ENCODE measurements at regions not wholly inside any gene's neighbourhood (a gene's known extent, or its start where the extent isn't known, plus 50 kb on each side); places are given as distances from the start of the nearest gene placed in this dataset.

- Histone ChIP-seq H3K27ac (no peak overlapping the region), H3K4me1 (replicated peaks in 1 of 2) (peaks cover 5 to 6% of the 10 kb centered on the region in 2 donors), H3K4me3 (no peak overlapping the region)
- no peak for ATAC-seq (replicated peaks in 6 of 8)
- 40 to 80% (median 59%) methylated on average over 1 to 10 of the region's 14 CpGs; no CpG with 5 or more reads in 1 of the 10 experiments for WGBS, 10 experiments
- in situ Hi-C loops (cut with MboI; ENCODE audit: low pct_unique_long_range_greater_than_20kb in 2 of 9, low sequenced_read_pairs in 9 of 9, unreplicated experiment in 9 of 9): no loop called here
Measured at GRCh38 chr19:29326849-29327840, 114.2 kb upstream of the UQCRFS1 start.

- H3K4me3 ChIP-seq: no peak overlapping the region
- ATAC-seq (replicated peaks in 6 of 8): no peak
- peaks cover 5 to 6% of the 10 kb centered on the region in 2 donors for H3K4me1 ChIP-seq (replicated peaks in 1 of 2)
- WGBS, 10 experiments: 0 to 62% (median 29%) methylated on average over 1 to 2 of the region's 2 CpGs; no CpG with 5 or more reads in 3 of the 10 experiments
- H3K27ac ChIP-seq: no peak overlapping the region
- in situ Hi-C loops (cut with MboI; ENCODE audit: low pct_unique_long_range_greater_than_20kb in 2 of 9, low sequenced_read_pairs in 9 of 9, unreplicated experiment in 9 of 9): no loop called here
Measured at GRCh38 chr19:29328586-29328985, 115.6 kb upstream of the UQCRFS1 start.

GRCh38 chr19:29329460-29330134 lies 116.6 kb upstream of the UQCRFS1 start:
- in situ Hi-C loops (cut with MboI; ENCODE audit: low pct_unique_long_range_greater_than_20kb in 2 of 9, low sequenced_read_pairs in 9 of 9, unreplicated experiment in 9 of 9): no loop called here
- peak in 4 of 8 experiments; percentile 26 to 56 (median 46) for ATAC-seq (replicated peaks in 6 of 8)
- WGBS, 10 experiments: 40 to 78% (median 50%) methylated on average over 1 to 3 of the region's 5 CpGs; no CpG with 5 or more reads in 5 of the 10 experiments
- H3K27ac ChIP-seq: no peak overlapping the region
- peaks cover 5 to 6% of the 10 kb centered on the region in 2 donors for H3K4me1 ChIP-seq (replicated peaks in 1 of 2)
- no peak overlapping the region for H3K4me3 ChIP-seq

GRCh38 chr19:29336425-29336824 lies 123.5 kb upstream of the UQCRFS1 start:
- WGBS, 10 experiments: 2 to 76% (median 61%) methylated on average over 3 to 5 of the region's 5 CpGs; no CpG with 5 or more reads in 1 of the 10 experiments

GRCh38 chr19:29337029-29337428 lies 124.1 kb upstream of the UQCRFS1 start:
- no peak overlapping the region for H3K4me3 ChIP-seq
- ATAC-seq (replicated peaks in 6 of 8): no peak
- H3K4me1 ChIP-seq (replicated peaks in 1 of 2): peaks cover 0 to 9% of the 10 kb centered on the region in 2 donors
- no peak overlapping the region for H3K27ac ChIP-seq
- WGBS, 10 experiments: 7 to 82% (median 34%) methylated on average over 2 to 4 of the region's 6 CpGs; no CpG with 5 or more reads in 4 of the 10 experiments
- in situ Hi-C loops (cut with MboI; ENCODE audit: low pct_unique_long_range_greater_than_20kb in 2 of 9, low sequenced_read_pairs in 9 of 9, unreplicated experiment in 9 of 9): no loop called here

More at GRCh38 chr19:29336425-29336824, 123.5 kb upstream of the UQCRFS1 start:
- in situ Hi-C loops (cut with MboI; ENCODE audit: low pct_unique_long_range_greater_than_20kb in 2 of 9, low sequenced_read_pairs in 9 of 9, unreplicated experiment in 9 of 9): no loop called here
- H3K4me3 ChIP-seq: no peak overlapping the region
- peaks cover 2 to 11% of the 10 kb centered on the region in 2 donors for H3K4me1 ChIP-seq (replicated peaks in 1 of 2)
- H3K27ac ChIP-seq: no peak overlapping the region
- ATAC-seq (replicated peaks in 6 of 8): no peak

GRCh38 chr19:29338480-29338879 lies 125.5 kb upstream of the UQCRFS1 start:
- ATAC-seq (replicated peaks in 6 of 8): peak in 3 of 8 experiments; percentile 21 to 80 (median 35)
- in situ Hi-C loops (cut with MboI; ENCODE audit: low pct_unique_long_range_greater_than_20kb in 2 of 9, low sequenced_read_pairs in 9 of 9, unreplicated experiment in 9 of 9): no loop called here
- H3K4me3 ChIP-seq: no peak overlapping the region
- H3K27ac ChIP-seq: no peak overlapping the region
- WGBS, 10 experiments: 33 to 71% (median 60%) methylated on average over 1 of the region's 1 CpG; no CpG with 5 or more reads in 5 of the 10 experiments
- peaks cover 0 to 9% of the 10 kb centered on the region in 2 donors for H3K4me1 ChIP-seq (replicated peaks in 1 of 2)

- H3K27ac ChIP-seq: no peak overlapping the region
- in situ Hi-C loops (cut with MboI; ENCODE audit: low pct_unique_long_range_greater_than_20kb in 2 of 9, low sequenced_read_pairs in 9 of 9, unreplicated experiment in 9 of 9): no loop called here
- H3K4me3 ChIP-seq: no peak overlapping the region
- no peak for ATAC-seq (replicated peaks in 6 of 8)
- H3K4me1 ChIP-seq (replicated peaks in 1 of 2): peaks cover 0 to 7% of the 10 kb centered on the region in 2 donors
- WGBS, 10 experiments: 0 to 100% (median 81%) methylated on average over 1 of the region's 1 CpG
Measured at GRCh38 chr19:29342721-29343120, 129.8 kb upstream of the UQCRFS1 start.

GRCh38 chr19:29364224-29364726 lies 151.3 kb upstream of the UQCRFS1 start:
- Histone ChIP-seq H3K4me1 (replicated peaks in 1 of 2) (peaks cover 3 to 5% of the 10 kb centered on the region in 2 donors), H3K27ac (no peak overlapping the region), H3K4me3 (no peak overlapping the region)
- in situ Hi-C loops (cut with MboI; ENCODE audit: low pct_unique_long_range_greater_than_20kb in 2 of 9, low sequenced_read_pairs in 9 of 9, unreplicated experiment in 9 of 9): no loop called here
- WGBS, 10 experiments: 6 to 70% (median 53%) methylated on average over 4 to 9 of the region's 10 CpGs
- no peak for ATAC-seq (replicated peaks in 6 of 8)

GRCh38 chr19:29364999-29365398 lies 152.0 kb upstream of the UQCRFS1 start:
- no peak overlapping the region for H3K27ac ChIP-seq
- no peak overlapping the region for H3K4me3 ChIP-seq
- H3K4me1 ChIP-seq (replicated peaks in 1 of 2): peaks cover 3 to 5% of the 10 kb centered on the region in 2 donors
- ATAC-seq (replicated peaks in 6 of 8): no peak
- in situ Hi-C loops (cut with MboI; ENCODE audit: low pct_unique_long_range_greater_than_20kb in 2 of 9, low sequenced_read_pairs in 9 of 9, unreplicated experiment in 9 of 9): no loop called here
- WGBS, 10 experiments: 47 to 100% (median 98%) methylated on average over 1 of the region's 1 CpG

GRCh38 chr19:29365836-29366417 lies 153.0 kb upstream of the UQCRFS1 start:
- ATAC-seq (replicated peaks in 6 of 8): no peak
- Histone ChIP-seq H3K27ac (no peak overlapping the region), H3K4me1 (replicated peaks in 1 of 2) (peaks cover 3 to 5% of the 10 kb centered on the region in 2 donors), H3K4me3 (no peak overlapping the region)
- in situ Hi-C loops (cut with MboI; ENCODE audit: low pct_unique_long_range_greater_than_20kb in 2 of 9, low sequenced_read_pairs in 9 of 9, unreplicated experiment in 9 of 9): no loop called here

GRCh38 chr19:29366757-29367156 lies 153.8 kb upstream of the UQCRFS1 start:
- ATAC-seq (replicated peaks in 6 of 8): no peak
- Histone ChIP-seq H3K4me3 (no peak overlapping the region), H3K4me1 (replicated peaks in 1 of 2) (peaks cover 3 to 5% of the 10 kb centered on the region in 2 donors), H3K27ac (no peak overlapping the region)
- in situ Hi-C loops (cut with MboI; ENCODE audit: low pct_unique_long_range_greater_than_20kb in 2 of 9, low sequenced_read_pairs in 9 of 9, unreplicated experiment in 9 of 9): no loop called here
- WGBS, 10 experiments: 6 to 100% (median 76%) methylated on average over 2 to 10 of the region's 10 CpGs; no CpG with 5 or more reads in 4 of the 10 experiments

GRCh38 chr19:29367791-29368222 lies 154.9 kb upstream of the UQCRFS1 start:
- Histone ChIP-seq H3K4me1 (replicated peaks in 1 of 2) (peaks cover 3 to 5% of the 10 kb centered on the region in 2 donors), H3K27ac (no peak overlapping the region), H3K4me3 (no peak overlapping the region)
- 0 to 86% (median 17%) methylated on average over 1 to 6 of the region's 7 CpGs for WGBS, 10 experiments
- ATAC-seq (replicated peaks in 6 of 8): no peak
- in situ Hi-C loops (cut with MboI; ENCODE audit: low pct_unique_long_range_greater_than_20kb in 2 of 9, low sequenced_read_pairs in 9 of 9, unreplicated experiment in 9 of 9): no loop called here

Data from motor neuron (in vitro differentiated cells).